ENCODE measurements at regions not wholly inside any gene's neighbourhood (a gene's known extent, or its start where the extent isn't known, plus 50 kb on each side); places are given as distances from the start of the nearest gene placed in this dataset.

GRCh38 chr1:222048094-222048595 lies 306.3 kb upstream of the DUSP10 start:
- DNase-seq (ENCODE audit: low spot score): no peak
- no peaks in the 10 kb centered on the region for H3K9me3 Mint-ChIP-seq (ENCODE audit: low read depth)
- no peak for TF ChIP-seq CTCF (IDR thresholded peaks at IDR 0.05)
- no peaks in the 10 kb centered on the region for H3K36me3 Mint-ChIP-seq (ENCODE audit: low read depth)
- H3K4me1 Mint-ChIP-seq (ENCODE audit: low read depth): peaks cover 14% of the 10 kb centered on the region
- no peak overlapping the region for H3K27ac Mint-ChIP-seq (ENCODE audit: unreplicated experiment)
- H3K4me3 Mint-ChIP-seq (ENCODE audit: unreplicated experiment): no peak overlapping the region
- H3K27me3 Mint-ChIP-seq (ENCODE audit: low read depth): peaks cover 9% of the 10 kb centered on the region

GRCh38 chr1:222047366-222047765 lies 305.5 kb upstream of the DUSP10 start:
- Mint-ChIP-seq H3K27me3 (ENCODE audit: low read depth) (peaks cover 3% of the 10 kb centered on the region), H3K27ac (ENCODE audit: unreplicated experiment) (no peak overlapping the region), H3K9me3 (ENCODE audit: low read depth) (no peaks in the 10 kb centered on the region), H3K36me3 (ENCODE audit: low read depth) (no peaks in the 10 kb centered on the region), H3K4me3 (ENCODE audit: unreplicated experiment) (no peak overlapping the region), H3K4me1 (ENCODE audit: low read depth) (peaks cover 14% of the 10 kb centered on the region)
- DNase-seq (ENCODE audit: low spot score): no peak
- no peak for TF ChIP-seq CTCF (IDR thresholded peaks at IDR 0.05)

- no peak for DNase-seq (ENCODE audit: low spot score)
- Mint-ChIP-seq H3K27me3 (ENCODE audit: low read depth) (no peaks in the 10 kb centered on the region), H3K36me3 (ENCODE audit: low read depth) (no peaks in the 10 kb centered on the region), H3K9me3 (ENCODE audit: low read depth) (no peaks in the 10 kb centered on the region), H3K4me1 (ENCODE audit: low read depth) (peaks cover 14% of the 10 kb centered on the region), H3K27ac (ENCODE audit: unreplicated experiment) (no peak overlapping the region), H3K4me3 (ENCODE audit: unreplicated experiment) (no peak overlapping the region)
- TF ChIP-seq CTCF (IDR thresholded peaks at IDR 0.05): no peak
Observed at GRCh38 chr1:222046684-222047263, 304.9 kb upstream of the DUSP10 start.

- no peaks in the 10 kb centered on the region for H3K27me3 Mint-ChIP-seq (ENCODE audit: low read depth)
- no peak overlapping the region for H3K27ac Mint-ChIP-seq (ENCODE audit: unreplicated experiment)
- H3K9me3 Mint-ChIP-seq (ENCODE audit: low read depth): no peaks in the 10 kb centered on the region
- H3K36me3 Mint-ChIP-seq (ENCODE audit: low read depth): no peaks in the 10 kb centered on the region
- TF ChIP-seq CTCF (IDR thresholded peaks at IDR 0.05): no peak
- H3K4me1 Mint-ChIP-seq (ENCODE audit: low read depth): peaks cover 14% of the 10 kb centered on the region
- H3K4me3 Mint-ChIP-seq (ENCODE audit: unreplicated experiment): no peak overlapping the region
- no peak for DNase-seq (ENCODE audit: low spot score)
Observed at GRCh38 chr1:222045786-222046185, 303.9 kb upstream of the DUSP10 start.

- Mint-ChIP-seq H3K36me3 (ENCODE audit: low read depth) (no peaks in the 10 kb centered on the region), H3K9me3 (ENCODE audit: low read depth) (no peaks in the 10 kb centered on the region), H3K4me3 (ENCODE audit: unreplicated experiment) (no peak overlapping the region), H3K27me3 (ENCODE audit: low read depth) (no peaks in the 10 kb centered on the region), H3K4me1 (ENCODE audit: low read depth) (peaks cover 14% of the 10 kb centered on the region), H3K27ac (ENCODE audit: unreplicated experiment) (no peak overlapping the region)
- DNase-seq (ENCODE audit: low spot score): no peak
- no peak for TF ChIP-seq CTCF (IDR thresholded peaks at IDR 0.05)
Observed at GRCh38 chr1:222045236-222045635, 303.3 kb upstream of the DUSP10 start.

Measured in chondrocyte (in vitro differentiated cells).